ENCODE measurements at regions not wholly inside any gene's neighbourhood (a gene's known extent, or its start where the extent isn't known, plus 50 kb on each side); places are given as distances from the start of the nearest gene placed in this dataset.
"Not testable (repeated sequence)": the region's sequence is repeated elsewhere in the genome, so short reads cannot be mapped to it uniquely, and the experiment has no call there.

DNA sequence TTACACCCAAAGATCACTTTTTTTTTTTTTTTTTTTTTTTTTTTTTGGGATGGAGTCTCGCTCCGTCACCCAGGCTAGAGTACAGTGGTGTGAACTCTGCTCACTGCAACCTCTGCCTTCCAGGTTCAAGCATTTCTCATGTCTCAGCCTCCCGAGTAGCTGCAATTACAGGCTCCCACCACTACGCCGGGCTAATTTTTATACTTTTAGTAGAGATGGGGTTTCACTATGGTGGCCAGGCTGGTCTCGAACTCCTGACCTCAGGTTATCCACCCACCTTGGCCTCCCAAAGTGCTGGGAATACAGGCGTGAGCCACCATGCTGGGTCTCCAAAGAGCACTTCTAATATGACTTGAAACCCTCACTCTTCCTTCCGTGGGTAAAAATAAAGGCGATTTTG is 152.2 kb upstream of the SPACA7 start:
- DNase-seq (ENCODE audit: low spot score) = not testable (repeated sequence)

DNA sequence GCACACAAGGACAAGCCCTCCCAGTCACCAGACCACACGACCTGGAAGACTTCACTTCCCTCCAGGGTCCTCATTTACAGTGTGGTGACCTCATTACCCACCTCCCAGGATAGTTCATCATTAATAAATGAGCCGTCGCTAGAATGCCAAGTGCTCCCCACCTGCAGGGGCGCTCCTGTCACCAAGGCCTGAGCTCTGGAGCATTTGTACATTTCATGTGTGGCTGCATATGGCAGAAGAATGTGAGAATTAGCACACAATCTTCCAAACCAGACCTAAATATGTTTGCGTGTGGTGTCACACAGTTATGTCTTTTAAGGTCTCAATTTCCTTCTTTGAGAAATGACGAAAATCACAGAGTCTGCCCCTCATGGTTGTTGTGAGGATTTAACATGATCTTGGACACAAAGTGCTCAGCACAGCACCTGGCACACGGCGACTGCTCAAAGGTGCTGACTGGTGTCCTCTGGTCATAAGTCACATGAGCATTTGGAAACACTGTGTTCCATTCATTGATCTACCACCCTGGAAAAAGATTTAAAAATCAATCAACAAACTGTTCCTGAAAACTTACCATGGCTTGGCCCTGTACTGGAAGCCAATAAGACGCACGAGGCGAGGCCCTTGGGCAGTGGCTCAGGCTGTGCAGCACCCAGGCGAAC is 150.6 kb upstream of the SPACA7 start:
- DNase-seq (ENCODE audit: low spot score) = no peak

DNA sequence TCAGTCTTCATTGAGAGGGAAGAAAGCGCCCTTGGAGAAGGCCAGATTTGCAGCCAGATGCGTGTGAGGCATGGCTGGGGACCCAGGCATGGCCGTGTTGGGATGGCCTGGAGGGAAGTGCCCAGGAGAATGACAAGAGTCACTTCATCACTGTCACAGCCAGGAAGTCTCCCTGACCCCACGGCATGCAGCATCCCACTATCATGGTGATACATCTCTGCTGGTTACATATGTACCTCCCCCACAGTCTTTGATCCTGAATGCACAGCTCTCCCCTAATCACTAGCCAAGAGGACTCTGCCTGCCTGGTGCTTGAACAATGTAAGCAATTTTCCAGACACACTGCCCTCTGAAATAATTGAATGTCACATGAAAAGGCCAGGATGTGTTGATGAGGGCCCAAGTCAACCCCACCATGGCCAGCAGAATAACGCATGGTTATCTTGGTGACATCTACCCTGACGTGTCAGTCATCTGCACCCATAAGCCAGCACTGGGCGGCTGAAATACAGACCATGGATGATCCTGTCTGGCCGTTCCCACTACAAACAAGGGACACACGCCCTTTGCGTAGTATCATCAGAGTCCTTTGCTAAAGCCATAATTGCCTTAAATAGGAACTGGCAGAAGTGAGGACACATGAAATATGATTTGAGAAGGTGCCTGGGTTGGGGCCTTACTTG is 149.7 kb upstream of the SPACA7 start:
- no peak for DNase-seq (ENCODE audit: low spot score)

DNA sequence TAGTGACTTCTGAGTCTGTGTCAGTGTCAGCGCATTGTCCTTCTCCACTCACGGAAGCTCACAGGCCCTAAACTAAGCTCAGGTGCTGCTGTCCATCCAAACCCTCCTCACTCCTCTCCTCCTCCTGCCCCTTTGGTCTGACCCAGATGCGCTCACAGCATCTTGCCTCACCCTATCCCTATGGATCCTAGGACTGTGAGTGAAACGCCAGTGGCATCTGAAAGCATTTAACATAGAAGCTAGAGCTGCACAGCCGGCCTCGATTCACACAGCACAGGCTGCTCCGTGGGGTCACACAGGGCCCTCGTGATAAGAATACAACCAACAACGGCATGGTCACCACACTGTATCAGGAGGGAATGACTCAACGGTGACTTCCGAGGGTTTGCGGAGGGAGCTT is 149.1 kb upstream of the SPACA7 start:
- no peak for DNase-seq (ENCODE audit: low spot score)

DNA sequence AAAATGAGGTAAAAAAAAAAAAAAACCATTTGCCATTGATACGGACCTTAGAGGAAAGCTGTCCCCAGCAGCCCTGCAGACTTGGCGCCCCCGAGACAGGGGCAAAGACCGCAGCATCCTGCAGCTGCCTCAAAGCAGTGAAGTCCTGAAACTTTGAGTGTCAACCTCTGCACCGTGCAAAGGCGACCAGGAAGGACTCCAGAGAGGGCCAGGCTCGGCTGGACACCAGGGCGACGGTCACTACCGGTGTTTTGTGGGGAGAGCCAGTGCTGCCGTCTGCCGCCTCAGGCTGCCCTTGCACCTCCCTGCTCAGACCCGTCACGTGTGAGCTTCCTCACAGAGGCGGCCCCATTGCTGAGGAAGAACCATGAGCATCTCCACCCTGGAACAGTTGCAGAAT is 146.7 kb upstream of the SPACA7 start:
- no peak for DNase-seq (ENCODE audit: low spot score)

DNA sequence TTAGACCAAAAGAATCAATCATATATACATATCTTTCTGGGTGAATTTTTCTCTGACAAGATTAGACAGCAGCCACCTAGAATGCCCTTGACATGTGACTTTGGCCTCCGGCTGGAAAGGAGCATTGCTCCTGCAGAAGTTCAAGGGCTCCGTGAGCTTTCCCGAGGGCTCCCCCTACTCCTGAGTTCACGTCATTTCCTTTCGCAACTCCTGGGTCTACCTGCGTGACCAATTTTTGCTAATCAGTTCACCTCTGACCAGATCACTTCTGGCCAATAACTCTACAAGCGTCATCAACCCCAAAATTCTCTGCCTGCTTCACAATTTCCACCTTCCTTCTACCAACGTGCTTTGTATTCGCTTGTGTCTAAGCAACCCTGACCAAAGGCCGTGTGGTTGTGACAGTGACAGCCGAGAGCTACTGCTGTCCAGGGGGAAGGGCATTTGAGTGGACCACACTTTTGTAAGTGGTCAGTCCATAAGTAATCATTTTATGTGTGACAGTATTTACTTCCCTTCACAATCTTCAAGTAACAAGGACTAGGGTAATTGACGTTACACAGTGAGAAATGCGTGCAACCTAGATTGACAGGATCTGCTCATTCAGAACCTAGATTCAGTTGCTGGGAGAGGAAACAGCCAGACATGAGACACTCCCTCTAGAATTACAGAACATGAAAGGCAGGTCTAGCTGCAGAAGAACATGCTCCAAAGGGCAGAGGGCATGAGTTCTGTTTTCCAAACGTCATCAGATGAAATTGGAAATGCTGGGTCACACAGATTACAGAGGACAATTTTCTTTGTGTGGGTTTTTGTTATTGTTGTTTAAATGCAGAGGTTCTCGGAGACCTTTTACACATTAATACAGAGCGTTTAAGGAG is 145.9 kb upstream of the SPACA7 start:
- no peak for DNase-seq (ENCODE audit: low spot score)

DNA sequence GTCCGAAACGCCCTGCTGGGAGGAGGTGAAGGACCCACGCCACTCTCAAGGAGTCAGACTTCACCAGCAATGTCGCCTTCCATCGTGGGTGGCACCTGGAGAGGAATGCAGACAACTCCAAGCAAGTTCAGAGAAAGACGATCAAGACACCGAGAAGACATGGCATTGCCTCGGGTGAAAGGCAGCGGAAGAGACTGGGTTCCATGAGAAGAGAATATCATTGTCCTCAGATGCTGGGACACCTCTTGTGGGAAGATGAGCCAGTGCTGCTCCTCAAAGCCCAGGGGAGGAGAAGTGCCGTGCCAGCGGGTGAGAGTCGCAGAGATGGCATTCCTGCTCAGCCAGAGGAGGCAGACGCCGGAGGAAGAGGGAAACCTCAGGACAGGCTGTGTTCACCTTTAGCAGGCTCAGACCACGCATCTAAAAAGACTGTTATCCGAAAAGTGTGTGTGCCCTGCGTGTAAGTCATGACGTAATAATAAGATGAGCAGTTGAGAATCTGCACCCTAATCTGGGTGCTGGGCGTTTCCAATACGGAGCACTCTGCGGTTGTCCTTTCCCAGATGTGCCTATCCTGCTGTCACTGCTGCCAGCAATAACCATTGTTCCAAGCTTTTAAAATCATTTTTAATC is 144.6 kb upstream of the SPACA7 start:
- DNase-seq (ENCODE audit: low spot score) = no peak

DNA sequence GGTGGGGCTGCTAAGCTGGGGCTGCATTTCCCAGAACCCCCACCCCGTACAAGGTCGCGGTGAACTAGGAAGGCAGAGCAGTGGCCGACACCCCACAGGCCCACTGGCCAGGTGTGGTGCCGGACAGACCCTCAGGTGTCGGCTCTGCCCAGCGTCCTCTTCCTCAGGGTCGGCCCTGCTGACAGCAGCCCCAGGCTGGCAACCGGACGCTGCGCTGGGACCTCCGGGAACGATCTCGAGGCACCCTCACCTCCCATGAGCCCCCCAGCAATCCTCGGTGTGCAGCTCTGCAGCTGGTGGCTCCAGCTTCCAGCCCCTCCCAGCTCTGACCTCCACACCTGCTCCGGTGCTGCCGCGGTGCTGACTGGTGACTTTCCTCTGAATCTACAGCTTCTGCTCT is 142.9 kb upstream of the SPACA7 start:
- DNase-seq (ENCODE audit: low spot score) = no peak

DNA sequence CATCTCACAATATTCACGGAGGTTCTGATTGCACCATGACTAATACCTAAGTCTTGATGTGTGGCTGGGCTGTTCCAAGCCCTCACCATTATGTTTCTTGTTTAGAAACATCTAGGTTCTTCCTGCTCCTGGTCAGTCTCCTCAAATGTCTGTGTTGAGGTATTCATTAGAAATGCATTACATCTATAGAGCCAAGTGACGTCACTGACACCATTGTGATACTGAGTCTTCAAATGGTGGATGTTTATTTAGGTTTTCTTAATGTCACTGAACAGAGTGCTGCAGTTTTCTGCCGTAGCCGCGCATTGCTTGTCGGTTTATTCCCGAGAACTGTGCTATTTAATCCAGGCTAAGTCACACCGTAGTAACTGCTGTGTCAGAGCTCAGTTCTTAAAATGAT is 142.4 kb upstream of the SPACA7 start:
- no peak for DNase-seq (ENCODE audit: low spot score)

DNA sequence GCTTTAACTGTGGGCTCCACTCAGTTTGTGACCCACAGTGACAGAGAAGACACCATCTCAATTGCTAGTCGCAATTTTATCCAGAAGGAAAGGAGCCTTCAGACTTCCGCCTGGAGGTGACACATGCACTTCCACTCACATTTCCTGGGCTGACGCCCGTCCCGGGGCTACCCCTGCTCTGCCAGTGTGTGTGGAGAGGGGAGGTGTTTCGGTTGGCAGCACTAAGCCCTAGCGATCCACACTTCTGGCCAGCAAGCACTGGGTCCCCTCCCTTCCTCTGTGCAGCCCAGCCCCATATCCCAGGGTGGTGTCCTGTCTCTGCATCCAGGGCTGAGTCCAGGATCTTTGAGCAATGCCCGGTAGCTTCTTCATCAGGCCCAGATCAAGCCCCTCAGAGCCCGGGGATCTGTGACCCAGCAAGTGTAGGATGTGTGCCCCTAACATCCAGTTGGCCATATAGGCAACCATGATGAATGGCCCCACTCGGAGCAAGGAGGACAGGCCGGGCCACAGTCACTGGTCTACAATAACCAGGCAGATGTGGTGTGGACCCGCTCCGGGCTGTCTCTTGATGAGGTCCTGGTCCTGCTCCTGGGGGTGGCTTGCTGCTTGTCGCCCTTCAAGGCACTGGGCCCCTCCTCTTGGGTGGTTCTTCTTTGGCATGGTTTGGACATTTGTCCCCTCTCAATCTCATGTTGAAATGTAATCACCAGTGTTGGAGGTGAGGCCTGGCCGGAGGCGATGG is 141.9 kb upstream of the SPACA7 start:
- no peak for DNase-seq (ENCODE audit: low spot score)

DNA sequence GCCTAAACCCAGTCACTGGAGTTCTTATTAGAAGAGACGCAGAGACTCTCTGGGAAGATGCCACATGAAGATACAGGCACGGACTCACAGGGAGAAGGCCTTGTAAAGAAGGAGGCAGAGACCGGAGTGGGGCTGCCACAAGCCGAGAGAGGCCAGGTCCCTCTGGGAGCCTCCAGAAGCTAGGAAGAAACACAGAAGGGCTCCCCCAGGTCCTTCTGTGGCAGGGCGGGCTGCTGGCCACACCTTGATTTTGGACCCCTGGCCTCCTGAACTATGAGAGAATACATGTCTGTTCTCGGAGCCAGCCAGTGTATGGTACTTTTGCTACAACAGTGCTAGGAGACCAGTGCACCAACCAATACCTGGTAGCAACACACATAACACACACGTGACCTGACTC is 140.1 kb upstream of the SPACA7 start:
- DNase-seq (ENCODE audit: low spot score) = no peak

DNA sequence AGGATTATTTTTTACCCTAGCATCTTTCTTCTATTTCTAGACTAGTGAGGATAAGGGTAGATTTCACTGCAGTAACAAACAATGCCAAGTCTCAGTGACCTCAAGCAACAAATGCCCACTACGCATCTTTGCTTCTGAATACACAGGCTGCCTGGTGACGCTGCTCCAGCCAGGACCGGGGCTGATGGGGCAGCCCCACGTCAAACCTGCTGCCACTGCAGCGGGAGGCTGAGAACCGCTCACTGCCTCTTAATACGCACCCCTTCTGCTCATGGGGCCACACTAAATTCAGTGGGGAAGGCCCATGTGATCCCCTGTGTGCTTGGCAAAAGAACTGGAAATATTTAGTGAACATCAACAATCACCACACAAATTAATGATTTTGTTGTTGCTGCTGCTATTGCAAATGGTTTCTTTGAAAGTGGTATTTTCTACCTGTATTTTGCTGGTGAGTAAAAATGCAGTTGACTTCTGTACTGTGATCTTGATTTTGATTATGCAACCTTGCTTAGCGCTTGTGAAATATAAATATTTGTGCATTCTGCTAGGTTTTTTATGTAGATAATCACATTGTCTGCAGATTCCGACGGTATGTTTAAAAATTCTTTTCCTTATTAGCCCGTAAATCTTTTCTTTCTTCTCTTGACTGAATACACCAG is 139.5 kb upstream of the SPACA7 start:
- DNase-seq (ENCODE audit: low spot score) = no peak

DNA sequence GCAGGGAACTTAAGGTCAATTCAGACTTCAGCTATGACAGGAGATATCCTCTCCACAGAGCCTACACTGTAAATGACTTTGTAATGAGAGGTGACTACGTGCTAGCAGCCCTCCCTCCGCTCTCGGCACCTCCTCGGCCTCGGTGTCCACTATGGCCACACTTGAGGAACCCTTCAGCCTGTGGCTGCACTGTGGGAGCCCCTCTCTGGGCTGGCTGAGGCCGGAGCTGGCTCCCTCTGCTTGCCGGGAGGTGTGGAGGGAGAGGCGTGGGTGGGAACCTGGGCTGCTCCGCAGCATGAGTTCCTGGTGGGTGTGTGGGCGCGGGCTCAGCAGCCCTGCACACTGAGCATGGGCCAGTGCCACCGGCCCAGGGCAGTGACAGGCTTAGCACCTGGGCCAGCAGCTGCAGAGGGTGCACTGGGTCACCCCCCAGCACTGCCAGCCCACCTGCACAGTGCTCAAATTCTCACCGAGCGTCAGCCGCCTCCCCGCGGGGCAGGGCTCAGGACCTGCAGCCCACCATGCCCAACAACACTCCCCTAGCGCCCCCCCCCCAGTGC is 137.6 kb upstream of the SPACA7 start:
- no peak for DNase-seq (ENCODE audit: low spot score)

DNA sequence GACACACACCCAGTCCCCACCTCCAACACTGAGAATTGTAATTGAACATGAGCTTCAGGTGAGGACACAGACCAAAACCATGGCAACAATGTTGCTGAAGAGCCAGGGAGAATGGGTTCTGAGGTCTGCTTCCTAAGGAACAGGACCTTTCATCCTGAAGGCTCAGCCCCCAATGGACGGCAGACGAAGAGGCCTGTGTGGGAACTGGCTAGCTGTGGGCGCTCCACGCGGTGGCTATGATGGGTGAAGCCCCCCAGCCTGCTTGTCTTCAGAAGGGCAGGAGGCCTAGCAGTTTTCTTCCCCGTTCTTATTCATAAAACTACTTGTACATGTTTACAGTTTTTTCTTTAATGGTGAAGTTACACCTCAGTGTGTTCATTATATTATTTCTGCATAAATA is 136.1 kb upstream of the SPACA7 start:
- DNase-seq (ENCODE audit: low spot score) = no peak

DNA sequence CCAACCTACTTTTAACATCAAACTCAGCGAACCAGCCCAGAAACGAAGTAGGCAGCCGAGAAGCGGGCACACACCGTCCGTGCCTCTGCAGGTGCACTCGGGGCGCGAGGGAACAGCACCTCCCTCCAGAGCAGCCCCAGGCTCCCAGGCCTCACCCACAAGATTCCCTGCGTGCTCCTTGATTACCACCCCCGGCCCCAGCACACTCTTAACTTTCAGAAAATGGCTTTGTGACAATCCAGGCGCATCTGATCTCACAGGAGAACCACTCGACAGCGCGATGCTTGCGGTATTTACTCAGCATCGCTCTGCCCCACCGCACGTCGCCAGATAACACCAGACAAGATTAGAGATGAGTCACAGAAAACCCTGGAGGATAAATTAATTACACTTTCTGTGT is 134.9 kb upstream of the SPACA7 start:
- no peak for DNase-seq (ENCODE audit: low spot score)

DNA sequence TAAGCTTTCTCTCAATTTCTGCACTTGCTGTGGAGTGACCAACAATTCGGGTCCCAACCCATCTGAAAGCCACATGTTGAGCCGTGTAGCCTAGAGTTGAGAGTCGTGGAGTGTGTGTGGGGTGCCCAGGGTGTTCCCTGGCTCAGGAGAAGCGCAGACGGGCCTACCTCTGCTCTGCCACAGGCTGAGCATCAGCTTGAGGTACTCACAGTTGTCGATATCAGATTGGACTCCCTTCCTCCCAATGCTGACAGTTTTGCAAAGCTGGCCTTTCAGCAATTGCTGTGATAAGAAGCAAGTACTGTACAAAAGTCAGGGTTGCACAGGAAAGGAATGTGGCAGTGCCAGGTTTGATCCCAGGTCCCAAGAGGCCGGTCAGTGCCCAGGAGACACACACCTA is 133.4 kb upstream of the SPACA7 start:
- no peak for DNase-seq (ENCODE audit: low spot score)

DNA sequence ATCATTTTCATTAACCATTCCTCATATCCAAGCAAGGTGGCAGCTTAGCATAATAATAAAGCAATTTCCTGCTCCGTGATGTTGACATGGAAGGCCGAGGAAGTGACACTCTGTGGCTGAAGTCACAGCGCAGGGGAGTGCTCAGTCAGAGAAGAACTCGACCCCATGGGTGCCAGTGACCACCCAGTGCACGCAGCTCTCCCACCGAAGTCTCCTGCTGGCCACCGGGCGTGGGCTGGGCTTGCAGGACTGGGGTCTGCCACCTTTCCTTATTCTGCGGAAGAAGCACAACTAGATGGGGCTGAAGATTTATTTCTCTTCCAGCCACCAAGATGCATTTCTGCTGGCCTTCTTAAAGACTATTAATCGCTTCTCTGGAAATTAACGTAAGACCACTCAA is 132.1 kb upstream of the SPACA7 start:
- no peak for DNase-seq (ENCODE audit: low spot score)

DNA sequence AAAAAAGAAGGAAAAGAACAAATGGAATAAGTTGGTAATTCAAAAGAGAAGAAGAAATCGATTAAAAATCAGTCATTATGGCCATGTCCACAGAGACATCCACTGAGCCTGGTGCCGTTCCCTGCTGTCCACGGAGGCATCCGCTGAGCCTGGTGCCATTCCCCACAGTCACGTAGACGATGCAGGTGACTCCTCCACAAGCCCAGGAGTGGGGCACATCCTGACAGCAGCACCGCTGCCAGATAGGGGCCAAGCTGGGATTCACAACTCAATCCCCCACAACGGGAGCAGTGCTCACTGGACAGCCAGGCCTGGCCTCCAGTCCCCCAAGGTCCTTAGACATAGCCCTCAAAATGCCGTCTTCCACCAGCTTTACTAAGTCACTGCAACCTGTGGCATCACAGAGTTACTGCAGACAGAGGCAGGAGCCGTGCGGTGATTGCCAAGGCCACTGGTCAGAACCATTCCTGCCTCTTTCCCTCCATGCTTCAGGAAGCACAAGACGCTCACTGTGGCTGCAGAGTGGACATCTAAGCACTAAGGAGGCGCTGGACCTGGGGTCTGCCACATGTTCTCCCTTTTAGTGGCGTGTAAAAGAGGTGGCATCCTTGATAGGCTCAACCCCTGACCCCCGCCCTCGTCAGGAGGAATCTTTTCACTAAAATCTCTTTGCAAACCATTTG is 131.5 kb upstream of the SPACA7 start:
- no peak for DNase-seq (ENCODE audit: low spot score)

DNA sequence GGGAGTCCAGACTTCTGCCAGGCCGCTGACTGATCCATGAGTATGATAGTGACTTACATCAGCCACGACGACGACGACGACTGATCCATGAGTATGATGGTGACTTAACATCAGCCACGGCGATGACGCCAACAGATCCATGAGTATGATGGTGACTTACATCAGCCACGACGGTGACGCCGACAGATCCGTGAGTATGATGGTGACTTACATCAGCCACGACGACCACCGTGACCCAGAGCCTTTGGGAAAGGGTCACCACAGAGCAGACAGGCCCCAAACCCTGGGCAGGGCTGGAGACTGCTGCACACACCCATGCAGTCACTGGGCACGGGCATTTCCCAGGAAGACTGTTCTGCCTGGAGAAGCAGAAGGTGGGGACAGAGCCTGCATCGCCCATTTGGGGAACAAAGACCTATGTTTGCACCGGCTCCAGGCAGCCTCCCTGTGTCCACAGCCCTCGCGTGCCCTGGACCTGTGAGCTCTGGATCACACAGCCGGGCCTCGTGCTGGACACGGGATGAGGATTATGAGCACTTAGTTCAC is 130.9 kb upstream of the SPACA7 start:
- no peak for DNase-seq (ENCODE audit: low spot score)

DNA sequence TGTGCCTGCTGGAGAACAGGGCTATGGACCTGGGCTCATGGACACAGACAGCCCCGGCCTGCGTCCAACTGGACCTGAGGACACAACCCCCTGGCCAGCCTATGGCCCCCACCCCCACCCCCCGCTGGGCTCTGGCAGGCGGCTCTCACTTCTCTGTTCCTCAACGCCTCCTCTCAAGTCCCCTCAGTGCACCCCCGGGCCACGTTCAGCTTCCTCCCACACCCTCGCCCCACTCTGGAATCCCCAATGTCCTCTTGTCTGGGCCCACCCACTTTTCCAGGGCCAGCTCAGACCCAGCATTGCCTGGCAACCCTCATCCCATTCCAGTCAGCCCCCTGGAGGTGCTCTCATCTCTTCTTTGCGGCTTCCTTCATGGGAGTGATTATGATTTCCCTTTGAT is 130.2 kb upstream of the SPACA7 start:
- DNase-seq (ENCODE audit: low spot score) = no peak
